Vagina (tissue), 2 donors: ENCODE measurements at regions not wholly inside any gene's neighbourhood (a gene's known extent, or its start where the extent isn't known, plus 50 kb on each side); places are given as distances from the start of the nearest gene placed in this dataset.

Experiments
- CTCF ChIP-seq, 3 experiments: fragments of 450-650 bp in 2 of 3; fragments of 200-600 bp in 1 of 3; sonication (generic) in 1 of 3; IDR thresholded peaks; one replicate each; pipeline ENCODE4 v1.5.1; 2017 to 2019; ENCODE audit warnings: antibody characterized with exemption in 3 of 3, mild to moderate bottlenecking in 2 of 3, moderate library complexity in 2 of 3
- POLR2A ChIP-seq, 2 donors: fragments of 450-650 bp; IDR thresholded peaks; one replicate each; pipeline ENCODE4 v1.6.1; 2017; ENCODE audit warnings: antibody characterized with exemption in 2 of 2, mild to moderate bottlenecking in 2 of 2, moderate library complexity in 2 of 2
- POLR2AphosphoS5 ChIP-seq, 2 donors: sonication (generic); formaldehyde crosslinking; IDR thresholded peaks; one replicate each; pipeline ENCODE4 v1.9.0; 2017; ENCODE audit warnings: antibody characterized with exemption in 2 of 2, mild to moderate bottlenecking in 2 of 2, low read depth in 1 of 2; ENCODE audit not compliant: insufficient read depth in 1 of 2

DNA sequence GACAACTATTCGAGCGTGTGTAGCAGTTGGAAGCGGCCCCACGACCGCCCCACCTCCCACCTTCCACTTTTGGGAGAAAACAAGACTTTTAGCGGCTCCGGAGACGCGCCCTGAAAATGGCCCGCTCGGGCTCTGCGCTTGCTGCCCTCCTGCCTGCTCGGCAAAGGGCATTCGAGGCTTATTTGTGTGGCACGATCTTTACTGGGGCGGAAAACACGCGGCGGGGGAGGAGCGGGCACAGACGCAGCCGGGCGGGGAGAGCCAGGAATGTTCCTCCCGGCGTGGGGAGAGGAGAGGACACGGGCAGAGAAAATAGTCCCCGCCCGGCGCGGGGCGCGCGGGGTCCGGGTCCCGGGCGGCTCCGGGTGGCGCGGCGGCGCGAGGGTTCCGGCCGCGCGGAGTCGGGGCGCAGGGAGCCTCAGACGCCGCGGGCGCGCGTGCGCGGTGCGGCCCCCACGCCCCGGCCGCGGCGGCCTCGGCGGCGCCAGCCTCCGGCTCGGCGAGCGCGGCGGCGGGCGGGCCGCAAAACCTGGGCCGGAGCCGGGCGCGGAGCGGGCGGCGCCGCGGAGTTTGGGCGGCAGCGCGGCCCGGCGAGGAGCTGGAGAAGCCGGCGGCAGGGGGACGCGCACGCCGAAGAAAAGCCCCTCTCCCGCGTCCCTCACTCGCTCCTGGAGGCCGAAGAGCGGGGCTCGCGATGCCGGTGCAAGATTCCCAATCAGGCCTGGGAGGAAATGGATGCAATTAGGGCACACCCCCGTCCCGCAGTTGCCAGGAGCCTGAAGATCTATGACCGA lies 90.0 kb upstream of the ARID1B start:
- TF ChIP-seq CTCF (IDR thresholded peaks at IDR 0.05) (peak in 1 of 3 experiments; percentile 17), POLR2A (IDR thresholded peaks at IDR 0.05) (peak in 1 of 2 donors; percentile 74), POLR2AphosphoS5 (IDR thresholded peaks at IDR 0.05; ENCODE audit: insufficient read depth in 1 of 2, low read depth in 1 of 2) (peak in 1 of 2 donors; percentile 92)
